ENCODE measurements at regions not wholly inside any gene's neighbourhood (a gene's known extent, or its start where the extent isn't known, plus 50 kb on each side); places are given as distances from the start of the nearest gene placed in this dataset.

GRCh38 chr3:11698326-11699082 is 54.8 kb upstream of the VGLL4 start:
- no peaks in the 10 kb centered on the region for H4K20me1 ChIP-seq (ENCODE audit: control insufficient read depth, insufficient read depth, insufficient read length)
- H3K56ac ChIP-seq (ENCODE audit: insufficient read length, low read depth, low read length): no peak overlapping the region
- Mint-ChIP-seq H3K9me3 (no peaks in the 10 kb centered on the region), H3K36me3 (ENCODE audit: insufficient read depth in 1 of 3, low read depth in 3 of 3) (0 out of 7 replicates have a peak, but pooled peaks cover 0 to 4% (median 0%) of the 10 kb centered on the region in 3 experiments), H3K27ac (no peak overlapping the region), H3K4me3 (no peak overlapping the region), H3K4me1 (peaks cover 0 to 2% of the 10 kb centered on the region in 2 experiments; a peak in 2 of 4 replicates), H3K27me3 (ENCODE audit: low read depth) (no peaks in the 10 kb centered on the region)
- H3K9me3 ChIP-seq (ENCODE audit: control insufficient read depth, low read depth, low read length): no peaks in the 10 kb centered on the region
- whole genome bisulfite sequencing (ENCODE audit: extremely low coverage, insufficient read length, low lambda C conversion rate): no CpG with 5 or more reads among the region's 7 CpGs
- no peak overlapping the region for H4K91ac ChIP-seq (ENCODE audit: insufficient read length, low read depth, low read length)
- no peaks in the 10 kb centered on the region for H3K79me2 ChIP-seq (ENCODE audit: insufficient read depth, low read length)
- H3K4me1 ChIP-seq (ENCODE audit: insufficient read depth, low read length): no peaks in the 10 kb centered on the region; the same call in 1 of the 2 replicates
- H3K23me2 ChIP-seq (ENCODE audit: insufficient read length, low read depth, low read length, poor library complexity, severe bottlenecking): no peaks in the 10 kb centered on the region
- no peak overlapping the region for H3T11ph ChIP-seq (ENCODE audit: low read length)
- no peak overlapping the region for H2AFZ ChIP-seq (ENCODE audit: low read length)
- no peak overlapping the region for H2BK12ac ChIP-seq (ENCODE audit: insufficient read length, low read depth, low read length)
- H4K5ac ChIP-seq (ENCODE audit: insufficient read length, low read depth, low read length): no peak overlapping the region
- no peak overlapping the region for H2AK5ac ChIP-seq (ENCODE audit: insufficient read length, low read length)
- H2BK120ac ChIP-seq (ENCODE audit: low read depth, low read length, poor library complexity, severe bottlenecking): no peak overlapping the region
- H3K4me2 ChIP-seq (ENCODE audit: insufficient read depth, insufficient read length, low read length): no peak overlapping the region
- no peak overlapping the region for H3K14ac ChIP-seq (ENCODE audit: insufficient read depth, low read length)
- H2BK15ac ChIP-seq (ENCODE audit: low read depth, low read length): no peak overlapping the region
- no peak overlapping the region for H3K23ac ChIP-seq (ENCODE audit: insufficient read length, low read depth, low read length)
- no peak overlapping the region for H4K8ac ChIP-seq (replicated peaks; ENCODE audit: insufficient read length, low read depth, low read length)
- H3K27me3 ChIP-seq (ENCODE audit: insufficient read depth, low read length): no peaks in the 10 kb centered on the region
- no peak overlapping the region for H3K18ac ChIP-seq (ENCODE audit: insufficient read length, low read depth, low read length)
- DNase-seq: no peak
- no peak overlapping the region for H3K9ac ChIP-seq (ENCODE audit: extremely low read depth, insufficient read length, low read length)
- no peaks in the 10 kb centered on the region for H3K79me1 ChIP-seq (ENCODE audit: insufficient read depth, low read depth, low read length, poor library complexity, severe bottlenecking)
- no peak overlapping the region for H2BK20ac ChIP-seq (ENCODE audit: low read depth, low read length, poor library complexity, severe bottlenecking)
- no peak overlapping the region for H3K27ac ChIP-seq (ENCODE audit: insufficient read length, low read depth, low read length)
- no peak for TF ChIP-seq CTCF (conservative IDR thresholded peaks at IDR 0.05)
- H2BK5ac ChIP-seq (ENCODE audit: insufficient read length, low read length): no peak overlapping the region
- H3K4ac ChIP-seq (ENCODE audit: low read depth, low read length): no peak overlapping the region

Data from H9 (cell line).